HG02938 (cell line): ENCODE measurements at regions not wholly inside any gene's neighbourhood (a gene's known extent, or its start where the extent isn't known, plus 50 kb on each side); places are given as distances from the start of the nearest gene placed in this dataset.

Experiments
- ATAC-seq: cut with Tn5 transposase; IDR thresholded peaks from one replicate; pipeline ENCODE4 v1.9.1; 2021; ENCODE audit warnings: mild to moderate bottlenecking, moderate library complexity; ENCODE audit not compliant: unreplicated experiment

DNA sequence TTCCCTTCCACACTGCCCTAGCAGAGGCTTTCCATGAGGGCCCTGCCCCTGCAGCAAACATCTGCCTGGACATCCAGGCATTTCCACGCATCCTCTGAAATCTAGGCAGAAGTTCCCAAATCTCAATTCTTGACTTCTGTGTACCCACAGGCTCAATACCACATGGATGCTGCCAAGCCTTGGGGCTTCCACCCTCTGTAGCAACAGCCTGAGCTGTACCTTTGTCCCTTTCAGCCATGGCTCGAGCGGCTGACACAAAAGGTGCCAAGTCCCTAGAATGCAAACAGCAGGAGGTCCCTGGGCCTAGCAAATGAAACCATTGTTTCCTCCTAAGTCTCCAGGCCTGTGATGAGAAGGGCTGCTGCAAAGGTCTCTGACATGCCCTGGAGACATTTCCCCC, 744.5 kb upstream of the LINC00305 start:
- no peak for ATAC-seq

DNA sequence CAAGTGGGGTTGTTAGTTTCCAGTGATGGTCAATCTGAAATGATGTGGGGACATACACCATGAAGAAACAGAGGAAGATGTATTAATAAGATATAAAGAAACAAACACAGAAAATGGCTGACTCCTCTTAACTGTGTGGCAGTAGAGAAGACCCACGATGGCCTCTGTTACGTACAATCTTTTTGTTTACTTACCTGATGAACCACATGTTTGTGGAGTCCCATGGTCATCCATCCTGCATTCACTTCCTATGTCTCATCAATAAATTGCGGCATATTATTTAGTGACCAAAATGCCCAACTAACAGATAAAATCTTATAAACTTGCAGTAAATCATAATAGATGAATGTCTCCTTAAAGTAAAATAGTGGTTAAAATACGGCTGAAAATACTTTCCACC, 740.1 kb upstream of the LINC00305 start:
- ATAC-seq, result no peak

DNA sequence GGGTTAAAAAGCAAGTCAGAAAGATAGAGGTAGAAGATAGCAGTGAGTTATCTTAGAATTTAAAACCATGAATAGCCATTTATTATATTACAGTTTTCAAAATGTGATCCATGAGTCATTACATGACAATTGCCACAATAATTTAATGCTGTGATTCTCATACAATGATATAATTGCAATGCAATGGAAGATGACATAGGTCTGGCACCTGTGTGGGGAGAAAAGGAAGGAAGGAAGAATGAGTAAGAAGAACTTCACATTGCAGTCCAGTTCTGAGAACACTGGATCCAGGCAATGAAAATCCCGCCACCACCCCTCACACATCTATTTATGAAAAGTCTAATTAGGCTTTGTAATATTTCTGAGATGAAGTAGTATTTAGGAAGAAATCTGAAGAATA, 738.1 kb upstream of the LINC00305 start:
- ATAC-seq, result no peak

DNA sequence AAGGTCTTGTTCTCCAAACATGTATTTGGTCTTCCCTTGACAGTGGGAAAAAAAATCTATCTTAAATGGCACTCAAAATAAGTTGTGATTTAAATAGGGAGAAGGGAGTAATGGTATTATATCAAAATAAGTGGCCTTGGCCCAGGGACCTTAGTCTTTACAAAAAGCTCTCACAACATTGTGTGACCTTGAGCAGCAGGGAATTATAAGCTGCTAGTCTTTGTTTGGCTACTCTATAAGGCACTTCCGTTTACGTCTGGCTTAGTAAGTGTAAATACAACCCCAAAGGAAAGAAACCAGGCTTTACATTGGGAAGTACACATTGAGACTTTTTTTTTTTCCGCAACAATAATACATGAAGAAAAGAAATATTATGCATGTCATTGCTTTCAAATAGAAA, 734.0 kb upstream of the LINC00305 start:
- ATAC-seq, result no peak

DNA sequence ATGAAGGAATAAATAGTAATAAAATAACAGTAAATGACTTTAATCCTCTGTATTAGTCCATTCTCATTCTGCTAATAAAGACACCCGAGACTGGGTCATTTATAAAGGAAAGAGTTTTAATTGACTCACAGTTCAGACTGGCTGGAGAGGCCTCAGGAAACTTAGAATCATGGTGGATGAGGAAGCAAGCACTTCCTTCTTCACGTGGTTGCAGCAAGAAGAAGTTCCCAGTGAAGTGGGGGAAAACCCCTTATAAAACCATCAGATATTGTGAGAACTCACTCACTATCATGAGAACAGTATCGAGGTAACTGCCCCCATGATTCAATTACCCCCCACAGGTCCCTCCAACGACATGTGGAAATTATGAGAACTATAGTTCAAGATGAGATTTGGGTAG, 727.9 kb upstream of the LINC00305 start:
- ATAC-seq, result no peak

DNA sequence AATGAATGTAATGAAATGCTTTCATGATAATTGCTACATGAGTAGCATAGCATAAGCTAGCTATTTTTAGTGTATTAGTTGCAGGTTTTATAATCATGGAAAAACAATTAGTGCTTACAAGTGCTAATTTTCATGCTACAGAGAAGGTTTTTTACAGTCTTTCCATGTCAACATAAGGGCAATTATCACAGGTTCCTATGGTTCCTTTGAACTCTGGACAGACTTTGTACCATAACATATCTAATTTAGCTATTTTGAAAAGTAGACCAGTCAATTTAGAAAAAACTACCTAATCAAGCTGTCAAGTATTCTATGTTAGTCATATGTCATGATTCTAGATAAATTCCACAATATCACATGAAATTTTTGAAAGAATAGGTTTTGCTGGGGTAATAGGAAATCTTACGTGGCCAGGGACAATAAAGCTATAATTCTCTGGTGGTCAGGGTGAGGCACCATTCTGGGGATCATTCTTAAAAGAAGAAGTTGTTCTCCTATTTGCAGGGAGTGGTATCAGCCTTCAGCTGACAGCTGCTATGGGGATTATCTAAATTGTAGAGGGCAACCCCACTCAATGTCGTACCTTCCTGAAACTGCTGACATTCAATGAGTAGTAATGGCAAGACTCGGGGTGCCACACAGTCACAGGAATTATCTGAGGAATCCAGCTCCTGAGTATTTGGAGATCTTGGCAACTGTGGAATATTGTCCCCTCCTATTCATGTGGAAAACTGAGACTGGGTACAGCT, 724.0 kb upstream of the LINC00305 start:
- no peak for ATAC-seq

DNA sequence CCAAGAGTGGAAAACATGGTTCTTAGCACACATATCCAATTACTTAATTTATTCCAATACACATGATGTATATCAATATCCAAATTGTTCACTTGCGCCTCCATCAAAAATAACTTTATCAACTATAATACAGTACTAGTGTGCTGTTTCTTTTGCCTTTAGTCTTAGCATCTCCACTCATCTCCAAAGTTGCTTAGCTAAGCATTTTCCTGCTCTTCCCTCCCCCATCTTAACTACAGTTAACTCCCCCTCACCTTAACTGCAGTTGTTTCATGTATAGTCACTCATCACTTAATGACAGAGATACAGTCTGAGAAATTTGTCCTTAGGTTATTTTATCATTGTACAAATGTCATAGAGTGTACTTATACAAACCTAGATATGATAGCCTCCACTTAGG, 705.2 kb upstream of the LINC00305 start:
- ATAC-seq, result no peak

DNA sequence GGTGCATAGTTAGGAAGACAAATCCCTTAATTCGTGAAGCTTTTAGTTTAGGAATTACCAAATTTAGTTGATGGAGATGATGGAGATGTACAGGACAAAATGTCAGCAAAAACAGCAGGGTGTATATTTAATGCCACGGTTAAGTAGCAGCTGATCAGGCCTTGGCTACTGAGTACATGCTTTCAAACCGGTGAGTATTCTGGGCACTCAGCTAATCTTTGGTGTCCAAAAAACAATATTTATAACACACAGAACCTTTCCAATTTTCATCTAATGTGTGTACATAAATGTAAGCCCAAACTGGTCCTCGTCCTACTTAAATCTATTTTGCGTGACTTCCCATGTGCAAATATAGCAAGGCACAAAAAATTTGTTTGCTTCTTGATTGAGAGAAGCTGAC, 703.4 kb upstream of the LINC00305 start:
- ATAC-seq, result no peak

DNA sequence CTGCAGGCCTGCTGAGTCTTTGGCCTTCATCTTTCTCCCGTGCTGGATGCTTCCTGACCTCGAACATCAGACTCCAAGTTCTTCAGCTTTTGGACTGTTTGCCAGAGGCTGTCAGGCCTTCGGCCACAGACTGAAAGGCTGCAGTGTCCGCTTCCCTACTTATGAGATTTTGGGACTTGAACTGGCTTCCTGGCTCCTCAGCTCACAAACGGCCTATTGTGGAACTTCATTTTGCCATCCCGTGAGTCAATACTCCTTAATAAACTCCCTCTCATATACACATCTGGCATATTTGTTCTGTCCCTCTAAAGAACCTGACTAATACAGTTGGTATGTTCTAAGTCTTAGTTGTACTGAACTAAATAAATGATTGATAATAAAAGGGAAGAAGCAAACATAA, 702.8 kb upstream of the LINC00305 start:
- ATAC-seq, result no peak

DNA sequence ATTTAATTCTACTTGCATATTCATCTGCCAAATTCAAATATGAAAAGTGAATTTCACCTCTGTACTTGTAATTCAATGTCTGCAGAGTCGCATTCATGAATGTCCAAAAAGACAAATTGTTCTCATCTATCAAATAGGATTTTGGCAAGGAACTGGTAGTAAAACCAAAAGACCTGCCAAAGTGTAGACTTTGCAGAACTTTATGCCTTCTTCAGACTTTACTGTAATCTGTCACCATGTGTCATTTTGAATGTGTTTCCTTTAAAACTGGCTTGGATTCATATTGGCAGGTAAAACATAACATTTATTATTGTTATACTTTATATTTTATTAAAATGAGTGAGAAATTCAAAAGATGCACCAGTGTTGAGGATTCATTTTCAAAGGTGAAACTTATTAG, 701.9 kb upstream of the LINC00305 start:
- no peak for ATAC-seq

DNA sequence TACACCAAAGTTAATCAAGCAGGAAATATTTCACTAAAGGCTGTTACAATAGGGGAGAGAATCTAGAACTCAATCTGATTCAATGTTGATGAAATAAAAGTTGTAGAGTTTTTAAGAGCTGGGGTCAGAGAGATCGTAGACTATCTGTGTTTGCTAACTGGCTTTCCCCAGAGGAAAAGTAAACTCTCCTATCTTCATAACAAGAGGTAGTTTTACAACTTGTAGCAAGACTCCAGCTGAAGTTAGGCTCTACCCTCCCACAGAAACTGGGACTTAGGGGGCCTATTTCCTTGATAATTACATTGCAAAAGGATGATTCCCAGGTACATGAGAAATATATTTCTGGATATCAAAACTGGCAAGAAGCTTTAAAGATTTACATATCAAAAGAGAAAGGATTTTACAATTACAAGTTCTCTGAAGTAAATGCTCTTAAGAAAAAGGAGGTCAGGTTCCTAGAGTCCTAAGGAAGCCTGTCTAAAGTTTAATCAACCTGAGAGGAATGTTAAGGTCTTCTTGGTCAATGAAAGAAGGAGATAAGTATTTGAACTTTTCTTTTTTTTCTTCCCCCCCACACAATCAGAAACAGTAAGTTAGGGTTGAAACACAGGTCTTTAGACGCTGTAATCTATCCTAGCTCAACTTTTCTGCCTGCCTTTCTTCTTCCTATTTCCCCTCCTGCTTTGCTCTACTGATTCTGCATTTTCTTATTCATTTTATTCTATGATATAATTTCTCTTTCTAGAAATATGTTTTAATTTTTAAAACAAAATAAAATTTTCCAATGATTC, 692.2 kb upstream of the LINC00305 start:
- no peak for ATAC-seq

DNA sequence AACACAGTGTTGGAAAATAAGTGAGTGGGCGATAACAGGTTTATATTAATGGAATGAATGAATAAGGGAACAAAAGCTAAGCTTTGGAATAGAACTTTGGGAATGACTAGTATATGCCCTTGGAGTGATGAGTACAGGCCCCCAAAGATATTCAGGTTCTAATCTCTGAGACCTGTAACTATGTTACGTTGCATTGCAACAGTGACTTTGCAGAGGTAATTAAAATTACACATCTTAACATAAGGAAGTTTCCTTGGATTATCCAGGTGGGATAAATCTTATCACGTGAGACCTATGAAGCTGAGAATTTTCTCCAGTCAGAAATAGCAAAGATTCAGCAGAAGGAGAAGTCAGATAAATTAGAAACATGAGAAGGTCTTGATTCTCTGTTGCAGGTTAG, 661.5 kb upstream of the LINC00305 start:
- no peak for ATAC-seq

DNA sequence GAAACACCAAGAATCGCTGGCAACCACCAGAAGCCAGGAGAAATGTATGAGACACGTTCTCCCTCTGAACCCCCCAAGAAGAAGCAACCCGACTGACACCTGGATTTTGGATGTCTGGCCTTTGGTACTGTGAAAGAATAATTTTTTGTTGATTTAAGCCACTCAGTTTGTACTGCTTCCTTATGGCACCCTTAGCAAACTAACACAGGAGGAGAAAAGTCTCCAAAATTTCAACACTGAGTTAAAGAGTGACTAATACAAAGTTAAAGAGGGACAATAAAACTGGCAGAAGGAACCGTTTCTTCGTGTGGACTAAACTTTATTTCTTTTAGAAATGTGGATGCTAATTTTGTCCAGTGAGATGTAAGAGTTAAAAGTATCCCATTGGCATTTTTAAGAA, 660.9 kb upstream of the LINC00305 start:
- ATAC-seq, result no peak

DNA sequence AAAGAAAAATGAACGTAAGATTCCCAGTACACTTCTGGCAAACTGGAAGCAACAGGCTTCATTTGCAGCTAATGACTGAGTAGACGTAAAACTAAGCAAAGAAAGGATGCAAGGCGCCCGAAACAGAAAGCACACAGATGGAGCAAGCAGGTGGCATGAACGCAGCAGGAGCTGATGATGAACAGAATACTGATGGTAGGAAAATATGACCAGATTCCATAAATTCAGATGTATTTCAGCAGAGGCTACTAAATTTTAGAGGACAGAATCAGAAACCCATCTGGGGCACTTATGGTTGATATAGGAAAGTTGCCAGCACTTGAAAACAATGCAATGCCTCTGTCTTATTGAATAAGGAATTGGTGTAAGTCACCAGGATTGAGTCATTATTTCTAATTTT, 658.7 kb upstream of the LINC00305 start:
- ATAC-seq, result no peak

DNA sequence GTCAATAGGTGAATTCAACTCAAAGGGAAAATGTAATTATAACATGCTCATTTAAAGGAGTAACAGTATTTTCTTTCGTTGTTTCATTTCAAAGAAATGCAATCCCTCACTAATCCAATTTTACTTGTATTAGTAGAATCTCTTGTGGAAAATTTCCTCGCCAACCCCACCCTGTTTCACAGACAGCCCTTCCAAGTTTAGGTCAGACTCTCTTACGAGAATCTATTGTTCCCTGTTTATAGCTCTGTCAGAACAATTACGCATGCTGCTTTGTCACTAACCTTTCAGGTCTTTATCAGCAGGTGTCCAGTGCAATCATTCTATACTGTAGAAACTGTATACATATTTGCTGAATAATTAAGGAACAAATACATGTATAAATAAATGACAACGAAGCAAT, 657.8 kb upstream of the LINC00305 start:
- no peak for ATAC-seq

DNA sequence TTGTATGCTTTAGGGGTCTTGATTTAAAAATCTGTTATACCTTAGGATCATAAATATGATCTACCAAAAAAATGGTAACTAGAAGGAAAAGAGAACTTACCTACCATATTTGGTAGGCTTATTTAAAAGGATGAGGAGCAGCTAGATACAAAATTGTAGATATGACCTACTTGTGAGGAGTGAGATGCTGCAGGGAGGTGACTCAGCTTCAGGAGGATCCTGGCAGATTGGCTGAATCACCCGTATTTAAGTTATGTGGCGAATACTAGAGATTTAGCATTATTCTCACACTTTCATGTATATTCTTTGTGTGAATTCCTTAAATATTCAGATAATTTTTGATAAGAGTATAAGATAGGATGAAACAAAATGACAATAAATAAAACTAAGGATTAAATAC, 657.3 kb upstream of the LINC00305 start:
- ATAC-seq, result no peak

DNA sequence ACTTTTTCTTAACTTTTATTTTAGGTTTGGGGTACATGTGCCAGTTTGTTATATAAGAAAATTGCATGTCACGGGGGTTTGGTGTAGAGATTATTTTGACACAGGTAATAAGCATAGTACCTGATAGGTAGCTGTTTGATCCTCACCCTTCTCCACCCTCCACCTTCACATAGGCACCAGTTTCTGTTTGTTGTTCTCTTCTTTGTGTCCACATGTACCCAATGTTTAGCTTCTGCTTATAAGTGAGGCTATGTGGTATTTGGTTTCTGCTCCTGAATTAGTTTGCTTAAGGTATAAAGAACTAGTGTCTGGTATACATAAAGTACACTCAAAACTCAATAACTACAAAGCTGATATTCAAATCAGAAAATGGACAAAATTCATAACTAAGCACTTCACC, 654.6 kb upstream of the LINC00305 start:
- no peak for ATAC-seq

DNA sequence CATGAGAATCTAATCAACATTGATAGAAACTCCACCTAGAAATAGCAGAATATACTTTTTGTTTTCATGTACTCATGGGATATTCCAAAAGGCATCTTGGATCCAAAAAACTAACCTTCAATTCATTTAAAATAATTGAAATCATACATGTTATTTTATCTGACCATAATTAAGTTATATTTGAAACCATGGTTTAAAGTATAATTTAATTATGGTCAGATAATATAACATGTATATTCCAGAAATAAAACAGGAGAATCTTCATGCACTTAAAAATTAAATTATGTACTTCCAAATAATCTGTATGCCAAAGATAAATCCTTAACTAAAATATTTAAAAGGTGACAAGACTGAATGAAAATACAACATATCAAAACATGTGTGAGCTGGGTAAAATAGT, 651.3 kb upstream of the LINC00305 start:
- no peak for ATAC-seq

DNA sequence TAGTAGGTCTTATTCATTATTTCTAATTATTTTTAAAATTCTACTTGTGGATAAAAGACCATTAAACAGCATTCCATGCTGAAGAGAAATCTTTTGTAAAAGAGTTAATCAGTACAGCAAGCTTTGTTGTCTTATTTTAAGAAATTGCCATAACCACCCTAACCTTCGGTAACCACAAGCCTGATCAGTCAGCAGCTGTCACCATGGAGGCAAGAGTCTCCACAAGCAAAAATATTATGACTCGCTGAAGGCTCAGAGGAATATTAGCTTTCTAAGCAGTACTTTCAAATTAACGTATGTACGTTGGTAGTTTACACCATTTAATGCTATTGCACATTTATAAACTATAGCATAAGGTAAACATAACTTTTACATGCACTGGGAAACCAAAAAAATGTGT, 650.5 kb upstream of the LINC00305 start:
- ATAC-seq, result no peak

DNA sequence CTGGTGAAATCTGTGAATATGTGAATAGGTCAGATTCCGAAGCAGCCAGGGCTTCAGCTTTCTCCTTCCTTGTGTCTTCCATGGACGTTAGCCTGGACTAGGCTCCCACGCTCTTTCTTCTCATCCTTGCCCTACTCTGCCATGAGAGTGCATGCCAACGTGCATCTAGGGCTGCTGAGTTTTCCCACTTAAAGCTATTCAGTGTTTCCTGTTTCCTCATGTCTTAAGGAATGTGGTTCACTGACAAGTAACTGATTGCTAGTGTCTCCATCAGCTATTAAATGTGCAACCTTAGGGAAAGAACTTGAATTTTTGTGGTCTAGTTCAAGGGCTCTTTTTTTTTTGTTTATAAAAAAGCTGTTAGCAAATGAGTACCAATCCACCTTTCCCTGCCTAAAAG, 642.3 kb upstream of the LINC00305 start:
- no peak for ATAC-seq

DNA sequence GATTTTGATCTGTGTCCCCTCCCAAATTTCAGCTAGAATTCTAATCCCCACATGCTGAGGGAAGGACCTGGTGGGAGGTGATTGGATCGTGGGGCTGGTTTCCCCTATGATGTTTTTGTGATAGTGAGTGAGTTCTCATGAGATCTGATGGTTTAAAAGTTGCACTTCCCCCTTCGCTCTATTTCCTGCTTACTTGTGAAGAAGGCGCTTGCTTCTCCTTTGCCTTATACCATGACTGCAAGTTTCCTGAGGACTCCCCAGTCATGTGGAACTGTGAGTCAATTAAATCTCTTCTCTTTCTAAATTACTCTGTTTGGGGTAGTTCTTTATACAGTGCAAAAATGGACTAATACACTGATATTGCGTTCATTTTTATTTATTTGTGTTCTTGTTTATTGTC, 636.8 kb upstream of the LINC00305 start:
- no peak for ATAC-seq

DNA sequence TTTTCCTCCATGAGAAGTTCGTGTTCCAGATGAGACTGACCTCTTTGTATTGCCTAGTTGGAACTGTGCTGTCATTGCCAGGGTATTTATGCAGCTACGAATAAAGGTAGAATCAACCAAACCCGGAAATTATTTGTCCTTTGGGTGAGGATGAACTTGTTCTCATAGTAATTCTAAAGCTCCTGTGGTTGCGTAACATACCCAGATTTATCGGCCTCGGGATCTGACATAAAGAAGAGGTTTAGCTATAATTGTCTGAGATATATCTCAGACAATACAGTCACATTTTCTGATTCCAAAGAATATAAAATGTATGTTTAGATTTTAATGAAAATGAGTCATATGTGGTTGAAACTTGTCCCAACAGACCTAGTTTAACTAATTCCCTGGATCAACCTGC, 628.7 kb upstream of the LINC00305 start:
- ATAC-seq, result no peak

DNA sequence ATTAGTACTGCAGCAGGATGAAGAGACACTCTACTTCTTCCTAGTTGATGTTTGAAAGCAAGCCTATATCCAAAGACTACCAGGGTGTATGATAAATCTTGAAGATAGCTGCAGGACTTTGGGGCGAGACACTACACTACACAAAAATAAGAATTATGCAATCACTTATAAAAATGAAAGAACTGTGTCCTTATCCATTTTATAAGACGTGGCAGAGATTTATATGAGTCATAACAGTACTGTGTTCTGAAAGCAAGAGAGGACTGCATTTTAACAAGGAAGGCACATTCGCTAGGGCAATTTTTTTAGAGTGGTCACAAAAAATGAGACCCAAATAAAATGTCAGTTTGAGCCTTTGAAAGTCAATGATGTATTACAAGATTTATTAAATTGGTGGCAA, 617.0 kb upstream of the LINC00305 start:
- ATAC-seq, result no peak
